CD14-positive monocyte (primary cell): ENCODE measurements at regions not wholly inside any gene's neighbourhood (a gene's known extent, or its start where the extent isn't known, plus 50 kb on each side); places are given as distances from the start of the nearest gene placed in this dataset.
A peak's percentile ranks its signal among the peaks of the same experiment; 100 is the strongest.

Experiments
- DNase-seq, 3 donors: peaks; one replicate each; pipeline ENCODE4 v3.0.0-alpha.2; 2011 to 2022
- H2AFZ ChIP-seq: 2 replicates; pipeline ENCODE4 v1.6.0; 2012; ENCODE audit warnings: mild to moderate bottlenecking, low read depth, low read length, inconsistent platforms; ENCODE audit not compliant: insufficient read depth, poor library complexity, severe bottlenecking
- H3K27ac ChIP-seq, 2 donors: 1 replicate in 1 of 2; 2 replicates in 1 of 2; pipeline ENCODE4 v1.5.1; 2012 to 2013; ENCODE audit warnings: low read length in 2 of 2, control low read depth in 1 of 2, inconsistent platforms in 1 of 2, low read depth in 1 of 2, mild to moderate bottlenecking in 1 of 2
- H3K27me3 ChIP-seq, 2 donors: one replicate each; pipeline versions ENCODE4 v1.6.0 to v1.6.1; 2011 to 2013; ENCODE audit warnings: low read length in 2 of 2; ENCODE audit not compliant: control insufficient read depth in 2 of 2, insufficient read depth in 2 of 2
- H3K36me3 ChIP-seq, 2 donors: replicated peaks in 1 of 2; 1 replicate in 1 of 2; 2 replicates in 1 of 2; pipeline versions ENCODE4 v1.5.1 to v1.6.1; 2012 to 2013; ENCODE audit warnings: low read length in 2 of 2, control low read depth in 1 of 2, inconsistent platforms in 1 of 2, mild to moderate bottlenecking in 1 of 2; ENCODE audit not compliant: insufficient read depth in 2 of 2, control insufficient read depth in 1 of 2
- H3K4me1 ChIP-seq, 2 donors: 1 replicate in 1 of 2; 2 replicates in 1 of 2; pipeline versions ENCODE4 v1.5.1 to v1.6.1; 2012 to 2013; ENCODE audit warnings: low read length in 2 of 2, control low read depth in 1 of 2, inconsistent platforms in 1 of 2, mild to moderate bottlenecking in 1 of 2, moderate library complexity in 1 of 2; ENCODE audit not compliant: insufficient read depth in 2 of 2, control insufficient read depth in 1 of 2
- H3K4me2 ChIP-seq: replicated peaks from 2 replicates; pipeline ENCODE3; 2012; ENCODE audit warnings: low read length, moderate library complexity, mild to moderate bottlenecking; ENCODE audit not compliant: poor library complexity, severe bottlenecking; ENCODE audit errors: extremely low read depth
- H3K4me3 ChIP-seq, 3 experiments: fragments of 200-600 bp in 1 of 3; sonication (generic) in 1 of 3; replicated peaks in 1 of 3; 1 replicate in 2 of 3; 2 replicates in 1 of 3; pipeline ENCODE4 v1.5.1; 2011 to 2013; ENCODE audit warnings: low read length in 3 of 3, mild to moderate bottlenecking in 3 of 3, control low read depth in 2 of 3, low read depth in 2 of 3, inconsistent platforms in 1 of 3, moderate library complexity in 1 of 3
- H3K79me2 ChIP-seq: 2 replicates; pipeline ENCODE4 v1.6.0; 2012; ENCODE audit warnings: mild to moderate bottlenecking, control low read depth, inconsistent platforms, low read length, moderate library complexity; ENCODE audit not compliant: insufficient read depth
- H3K9ac ChIP-seq: 2 replicates; pipeline ENCODE4 v1.6.0; 2017; ENCODE audit warnings: low read length, mild to moderate bottlenecking; ENCODE audit not compliant: insufficient read depth, poor library complexity, severe bottlenecking
- H3K9me3 ChIP-seq, 2 donors: replicated peaks in 1 of 2; 1 replicate in 1 of 2; 2 replicates in 1 of 2; pipeline versions ENCODE4 v1.5.1 to v1.6.1; 2012 to 2013; ENCODE audit warnings: low read length in 2 of 2, control low read depth in 1 of 2; ENCODE audit not compliant: control insufficient read depth in 1 of 2, insufficient read depth in 1 of 2
- H4K20me1 ChIP-seq: 2 replicates; pipeline ENCODE4 v1.6.0; 2012; ENCODE audit warnings: mild to moderate bottlenecking, low read length, control low read depth, moderate library complexity; ENCODE audit not compliant: insufficient read depth
- H3K27ac Mint-ChIP-seq, 7 donors: one replicate each; pipeline ENCODE4 v1.8.0; 2020; ENCODE audit warnings: mild to moderate bottlenecking in 7 of 7, mixed read lengths in 7 of 7, moderate library complexity in 6 of 7, inconsistent platforms in 2 of 7
- H3K27me3 Mint-ChIP-seq, 3 donors: one replicate each; pipeline ENCODE4 v1.8.0; 2021 to 2022; ENCODE audit warnings: low read depth in 3 of 3, mild to moderate bottlenecking in 3 of 3, mixed read lengths in 3 of 3, moderate library complexity in 3 of 3, inconsistent platforms in 1 of 3
- H3K36me3 Mint-ChIP-seq, 2 donors: one replicate each; pipeline ENCODE4 v1.8.0; 2020; ENCODE audit warnings: mixed read lengths in 2 of 2, inconsistent platforms in 1 of 2, mild to moderate bottlenecking in 1 of 2
- H3K4me1 Mint-ChIP-seq: one replicate; pipeline ENCODE4 v1.8.0; 2020; ENCODE audit warnings: mild to moderate bottlenecking, mixed read lengths
- H3K4me3 Mint-ChIP-seq, 2 donors: one replicate each; pipeline ENCODE4 v1.8.0; 2020; ENCODE audit warnings: mild to moderate bottlenecking in 2 of 2, mixed read lengths in 2 of 2, moderate library complexity in 1 of 2
- H3K9me3 Mint-ChIP-seq, 7 donors: one replicate each; pipeline ENCODE4 v1.8.0; 2020 to 2022; ENCODE audit warnings: mixed read lengths in 7 of 7, mild to moderate bottlenecking in 6 of 7, moderate library complexity in 6 of 7, inconsistent platforms in 2 of 7
- CTCF ChIP-seq: fragments of 200-600 bp; IDR thresholded peaks from one replicate; pipeline ENCODE4 v1.8.0; 2022; ENCODE audit warnings: antibody characterized with exemption, mild to moderate bottlenecking
- WGBS: methylation state at CpG from one replicate; pipeline ENCODE4 v1.1.5; 2013; ENCODE audit warnings: missing lambda C conversion rate; ENCODE audit not compliant: insufficient coverage; 5-methylcytosine and 5-hydroxymethylcytosine counted together
- intact Hi-C, 2 donors: fragments of 100-400 bp; cut with micrococcal nuclease; formaldehyde crosslinking; loops; one replicate each; pipeline versions ENCODE4 v1.15.0 to v1.15.1; 2023

- H3K9ac ChIP-seq: no peak overlapping the region
- H3K27ac ChIP-seq: no peak overlapping the region
- no peaks in the 10 kb centered on the region for H3K4me1 ChIP-seq
- WGBS: 83% methylated on average over 1 of the region's 5 CpGs
- H3K27me3 ChIP-seq: no peaks in the 10 kb centered on the region
- peaks cover 0 to 2% (median 0%) of the 10 kb centered on the region in 3 donors for H3K27me3 Mint-ChIP-seq
- H3K4me3 Mint-ChIP-seq: no peak overlapping the region
- no peaks in the 10 kb centered on the region for H3K36me3 Mint-ChIP-seq
- H3K27ac Mint-ChIP-seq: no peak overlapping the region
- H3K9me3 Mint-ChIP-seq: peaks cover 7 to 12% (median 7%) of the 10 kb centered on the region in 7 donors
- H3K79me2 ChIP-seq: no peaks in the 10 kb centered on the region
- no peaks in the 10 kb centered on the region for H3K36me3 ChIP-seq
- intact Hi-C loops: no loop called here
- TF ChIP-seq CTCF: no peak
- peak in 1 of 3 donors; percentile 19 for DNase-seq
- no peak overlapping the region for H3K4me2 ChIP-seq
- no peak overlapping the region for H3K4me3 ChIP-seq
- no peak overlapping the region for H2AFZ ChIP-seq
- no peaks in the 10 kb centered on the region for H4K20me1 ChIP-seq
- H3K9me3 ChIP-seq: peaks cover 5 to 8% of the 10 kb centered on the region in 2 donors
- H3K4me1 Mint-ChIP-seq: peaks cover 10% of the 10 kb centered on the region
These were observed 777.4 kb downstream of the TUSC7 start for GRCh38 chr3:117486719-117487716.

- H3K4me1 ChIP-seq: no peaks in the 10 kb centered on the region
- H3K36me3 Mint-ChIP-seq: no peaks in the 10 kb centered on the region
- peaks cover 0 to 3% of the 10 kb centered on the region in 2 donors for H3K9me3 ChIP-seq
- H4K20me1 ChIP-seq: no peaks in the 10 kb centered on the region
- no peak overlapping the region for H3K27ac ChIP-seq
- intact Hi-C loops: no loop called here
- no peaks in the 10 kb centered on the region for H3K27me3 ChIP-seq
- WGBS: 95% methylated on average over 3 of the region's 7 CpGs
- H3K9me3 Mint-ChIP-seq: peaks cover 0 to 8% (median 2%) of the 10 kb centered on the region in 7 donors
- no peak overlapping the region for H3K4me3 ChIP-seq
- H3K27ac Mint-ChIP-seq: no peak overlapping the region
- H3K27me3 Mint-ChIP-seq: peaks cover 0 to 5% (median 0%) of the 10 kb centered on the region in 3 donors
- no peak overlapping the region for H3K4me3 Mint-ChIP-seq
- H2AFZ ChIP-seq: no peak overlapping the region
- no peaks in the 10 kb centered on the region for H3K36me3 ChIP-seq
- H3K79me2 ChIP-seq: no peaks in the 10 kb centered on the region
- H3K4me1 Mint-ChIP-seq: peaks cover 8% of the 10 kb centered on the region
- TF ChIP-seq CTCF: no peak
- H3K4me2 ChIP-seq: no peak overlapping the region
- no peak overlapping the region for H3K9ac ChIP-seq
- DNase-seq: no peak
These were observed 779.4 kb downstream of the TUSC7 start for GRCh38 chr3:117488983-117489382.
